GM12872 (cell line): ENCODE measurements at regions not wholly inside any gene's neighbourhood (a gene's known extent, or its start where the extent isn't known, plus 50 kb on each side); places are given as distances from the start of the nearest gene placed in this dataset.

Experiments
- CTCF ChIP-seq: IDR thresholded peaks from 3 replicates; pipeline ENCODE4 v1.5.1; 2011; ENCODE audit warnings: low read depth, mild to moderate bottlenecking, low read length, moderate library complexity; ENCODE audit not compliant: insufficient read depth

GRCh38 chr6:53984581-53984980 is 126.7 kb upstream of the MLIP start:
- no peak for TF ChIP-seq CTCF

GRCh38 chr6:53985366-53985765 is 125.9 kb upstream of the MLIP start:
- no peak for TF ChIP-seq CTCF

- TF ChIP-seq CTCF, result peak; percentile 73
Observed at GRCh38 chr6:53986165-53986720, 125.0 kb upstream of the MLIP start.

- TF ChIP-seq CTCF, result no peak
Observed at GRCh38 chr6:53986721-53987521, 124.3 kb upstream of the MLIP start.

- TF ChIP-seq CTCF, result no peak
Observed at GRCh38 chr6:53987522-53987888, 123.7 kb upstream of the MLIP start.

GRCh38 chr6:53989504-53989903 is 121.7 kb upstream of the MLIP start:
- TF ChIP-seq CTCF, result no peak

GRCh38 chr6:53992522-53992921 is 118.7 kb upstream of the MLIP start:
- TF ChIP-seq CTCF, result no peak
